H1 (cell line): ENCODE measurements at regions not wholly inside any gene's neighbourhood (a gene's known extent, or its start where the extent isn't known, plus 50 kb on each side); places are given as distances from the start of the nearest gene placed in this dataset.

Source experiments
- CTBP2 ChIP-seq: IDR thresholded peaks from 2 replicates; pipeline ENCODE4 v1.7.0; 2011; ENCODE audit warnings: borderline replicate concordance, mild to moderate bottlenecking, moderate library complexity, mixed read lengths, low read length; ENCODE audit not compliant: insufficient read depth, insufficient read length
- HDAC2 ChIP-seq, 2 experiments: fragments of 300-600 bp in 1 of 2; sonication (generic) in 1 of 2; IDR thresholded peaks; 2 replicates each; pipeline ENCODE4 v1.6.1; 2011 to 2012; ENCODE audit warnings: low read depth in 2 of 2, low read length in 2 of 2, mild to moderate bottlenecking in 2 of 2, moderate library complexity in 2 of 2, borderline replicate concordance in 1 of 2, inconsistent platforms in 1 of 2
- KDM5A ChIP-seq: fragments of 200-600 bp; IDR thresholded peaks from 2 replicates; pipeline ENCODE4 v1.7.1; 2012; ENCODE audit warnings: mild to moderate bottlenecking, low read length, inconsistent platforms, mixed read lengths
- SP2 ChIP-seq: IDR thresholded peaks from 2 replicates; pipeline ENCODE4 v1.6.1; 2012; ENCODE audit warnings: mild to moderate bottlenecking, low read length, inconsistent platforms
- TEAD4 ChIP-seq: IDR thresholded peaks from 2 replicates; pipeline ENCODE4 v1.6.1; 2012; ENCODE audit warnings: low read depth, low read length, inconsistent platforms, mixed read lengths

GRCh38 chr2:17309181-17309580, 209.1 kb downstream of the RAD51AP2 start (continued):
- no peak for TF ChIP-seq KDM5A
- TF ChIP-seq HDAC2 (IDR thresholded peaks at IDR 0.05; ENCODE audit: borderline replicate concordance in 1 of 2, low read depth in 2 of 2, low read length in 2 of 2): no peak
- TF ChIP-seq TEAD4: no peak
- no peak for TF ChIP-seq SP2
- TF ChIP-seq CTBP2: no peak
